Transverse colon (tissue), 4 donors: ENCODE measurements at regions not wholly inside any gene's neighbourhood (a gene's known extent, or its start where the extent isn't known, plus 50 kb on each side); places are given as distances from the start of the nearest gene placed in this dataset.

Experiments used
- CTCF ChIP-seq, 5 experiments: fragments of 200-600 bp in 3 of 5; fragments of 450-650 bp in 2 of 5; sonication (generic) in 3 of 5; IDR thresholded peaks; 1 replicate in 2 of 5; 2 replicates in 3 of 5; pipeline ENCODE4 v1.5.1; 2016 to 2017; ENCODE audit warnings: antibody characterized with exemption in 5 of 5, inconsistent platforms in 3 of 5, mild to moderate bottlenecking in 2 of 5, moderate library complexity in 1 of 5
- EP300 ChIP-seq: sonication (generic); formaldehyde crosslinking; IDR thresholded peaks from one replicate; pipeline ENCODE4 v1.6.1; 2017; ENCODE audit warnings: antibody characterized with exemption, low read depth
- POLR2A ChIP-seq: fragments of 450-650 bp; IDR thresholded peaks from one replicate; pipeline ENCODE4 v1.6.1; 2016; ENCODE audit warnings: antibody characterized with exemption, mild to moderate bottlenecking, moderate library complexity
- POLR2AphosphoS5 ChIP-seq, 3 donors: sonication (generic); formaldehyde crosslinking; IDR thresholded peaks; one replicate each; pipeline ENCODE4 v1.6.1; 2016; ENCODE audit warnings: antibody characterized with exemption in 3 of 3

GRCh38 chr2:120587279-120587996, 148.2 kb upstream of the GLI2 start:
- no peak for TF ChIP-seq EP300
- no peak for TF ChIP-seq CTCF (IDR thresholded peaks at IDR 0.05)
- no peak for TF ChIP-seq POLR2A
- no peak for TF ChIP-seq POLR2AphosphoS5 (IDR thresholded peaks at IDR 0.05)
